Eye (tissue), 1 donor: ENCODE measurements at regions not wholly inside any gene's neighbourhood (a gene's known extent, or its start where the extent isn't known, plus 50 kb on each side); places are given as distances from the start of the nearest gene placed in this dataset.
A peak's percentile ranks its signal among the peaks of the same experiment; 100 is the strongest.

Experiments
- DNase-seq: peaks from one replicate; pipeline ENCODE4 v3.0.0-alpha.2; 2015

DNA sequence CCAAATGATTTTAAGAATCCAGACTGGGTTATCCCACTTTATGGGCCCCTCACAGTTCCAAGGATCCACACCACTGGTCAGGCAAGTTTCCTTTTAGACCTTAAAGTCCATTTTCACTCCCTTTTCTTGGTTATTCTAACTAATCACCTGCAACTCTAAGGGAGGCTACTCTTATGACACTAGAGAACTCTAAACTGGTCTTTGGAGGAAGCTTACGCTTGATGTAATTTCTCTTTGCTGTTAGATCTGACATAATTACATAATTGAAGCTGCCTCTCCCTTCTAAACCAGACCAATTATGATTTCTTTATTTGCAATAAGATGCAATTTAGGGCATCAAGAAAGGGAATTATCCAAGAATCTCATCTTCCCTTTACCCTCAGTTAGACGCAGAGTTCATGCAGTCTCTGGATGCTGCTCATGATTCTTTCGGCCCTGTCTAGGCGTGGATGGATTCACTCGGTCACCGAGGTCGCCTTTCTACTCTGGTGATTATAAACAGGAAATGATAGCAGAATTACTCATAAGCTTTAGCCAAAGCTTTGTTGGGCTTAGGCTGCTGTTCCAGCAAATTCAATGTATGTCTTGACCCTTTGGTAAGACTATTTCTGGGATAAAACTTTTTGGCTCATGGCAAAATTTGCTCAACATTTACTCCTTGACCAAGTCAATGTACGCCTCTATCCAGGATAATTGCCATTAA, 130.9 kb upstream of the PRNP start:
- DNase-seq = no peak

DNA sequence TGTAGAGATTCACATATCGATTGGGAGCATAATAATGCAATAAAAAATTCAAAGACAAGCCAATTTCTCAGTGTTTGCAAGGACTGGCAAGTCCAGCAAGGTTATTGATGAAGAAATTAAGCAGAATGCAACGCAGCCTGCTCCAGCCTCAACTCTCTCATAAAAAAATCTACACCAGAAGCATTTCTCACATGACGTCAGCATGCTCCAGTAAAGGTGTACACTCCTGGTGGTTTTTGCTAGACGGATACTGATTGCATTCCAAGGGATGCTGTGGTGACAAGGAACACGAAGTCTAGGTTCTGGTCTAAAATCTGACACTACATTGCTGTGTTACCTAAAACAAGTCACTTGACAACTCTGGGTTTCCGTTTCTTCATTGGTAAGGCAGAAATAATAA, 131.9 kb upstream of the PRNP start:
- DNase-seq = no peak

- DNase-seq = no peak
Observed at GRCh38 chr20:4552075-4552640, 134.1 kb upstream of the PRNP start.

GRCh38 chr20:4550740-4551139, 135.5 kb upstream of the PRNP start:
- no peak for DNase-seq

- DNase-seq = no peak
Observed at GRCh38 chr20:4549711-4550259, 136.5 kb upstream of the PRNP start.

GRCh38 chr20:4548552-4548951, 137.7 kb upstream of the PRNP start:
- no peak for DNase-seq

DNA sequence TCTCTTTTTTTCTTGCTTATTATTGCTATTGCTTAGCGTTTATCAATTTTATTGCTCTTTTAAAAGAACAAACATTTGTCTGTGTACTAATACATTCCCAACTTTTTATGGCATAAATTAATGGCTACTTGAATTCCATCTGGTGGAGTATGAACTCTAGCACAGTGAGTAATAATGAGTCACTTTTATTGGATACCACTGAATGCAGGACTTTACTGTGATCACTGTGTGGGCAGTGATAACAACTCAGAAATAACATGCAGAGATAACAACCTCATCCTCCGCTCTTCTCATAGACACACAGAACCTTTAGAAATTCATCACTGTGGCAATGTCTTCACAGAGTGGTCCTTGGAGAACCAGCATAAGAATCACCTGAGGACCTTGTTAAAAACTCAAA, 139.5 kb upstream of the PRNP start:
- DNase-seq = no peak

GRCh38 chr20:4546342-4546741, 139.9 kb upstream of the PRNP start:
- DNase-seq = no peak

DNA sequence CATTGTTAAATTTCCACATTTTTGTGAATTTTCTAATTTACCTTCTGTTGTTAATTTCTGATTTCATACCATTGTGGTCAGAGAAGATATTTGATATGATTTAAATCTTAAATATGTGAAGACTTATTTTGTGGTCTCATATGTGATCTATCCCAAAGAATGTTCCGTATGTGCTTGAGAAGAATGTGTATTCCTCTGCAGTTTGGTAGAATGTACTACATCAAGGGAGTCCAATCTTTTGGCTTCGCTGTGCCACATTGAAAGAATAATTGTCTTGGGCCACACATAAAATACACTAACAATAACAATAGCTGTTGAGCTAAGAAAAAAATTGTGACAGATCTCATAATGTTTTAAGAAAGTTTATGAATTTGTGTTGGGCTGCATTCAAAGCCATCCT, 140.7 kb upstream of the PRNP start:
- DNase-seq = no peak

DNA sequence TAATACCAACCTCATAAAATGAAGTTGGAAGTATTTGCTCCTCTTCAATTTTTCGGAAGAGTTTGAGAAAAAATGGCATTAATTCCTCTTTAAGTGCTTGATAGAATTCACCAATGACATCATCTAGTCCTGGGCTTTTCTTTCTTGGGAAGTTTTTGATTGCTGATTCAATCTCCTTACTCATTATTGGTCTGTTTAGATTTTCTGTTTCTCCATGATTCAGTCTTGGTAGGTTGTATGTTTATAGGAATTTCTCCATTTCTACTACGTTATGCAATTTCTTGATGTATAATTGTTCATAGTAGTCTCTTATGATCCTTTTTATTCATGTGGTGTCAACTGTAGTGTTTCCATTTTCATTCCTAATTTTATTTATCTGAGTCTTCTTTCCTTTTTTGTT, 141.5 kb upstream of the PRNP start:
- no peak for DNase-seq

- DNase-seq = no peak
Observed at GRCh38 chr20:4542270-4542669, 144.0 kb upstream of the PRNP start.

- no peak for DNase-seq
Observed at GRCh38 chr20:4534315-4534714, 151.9 kb upstream of the PRNP start.

DNA sequence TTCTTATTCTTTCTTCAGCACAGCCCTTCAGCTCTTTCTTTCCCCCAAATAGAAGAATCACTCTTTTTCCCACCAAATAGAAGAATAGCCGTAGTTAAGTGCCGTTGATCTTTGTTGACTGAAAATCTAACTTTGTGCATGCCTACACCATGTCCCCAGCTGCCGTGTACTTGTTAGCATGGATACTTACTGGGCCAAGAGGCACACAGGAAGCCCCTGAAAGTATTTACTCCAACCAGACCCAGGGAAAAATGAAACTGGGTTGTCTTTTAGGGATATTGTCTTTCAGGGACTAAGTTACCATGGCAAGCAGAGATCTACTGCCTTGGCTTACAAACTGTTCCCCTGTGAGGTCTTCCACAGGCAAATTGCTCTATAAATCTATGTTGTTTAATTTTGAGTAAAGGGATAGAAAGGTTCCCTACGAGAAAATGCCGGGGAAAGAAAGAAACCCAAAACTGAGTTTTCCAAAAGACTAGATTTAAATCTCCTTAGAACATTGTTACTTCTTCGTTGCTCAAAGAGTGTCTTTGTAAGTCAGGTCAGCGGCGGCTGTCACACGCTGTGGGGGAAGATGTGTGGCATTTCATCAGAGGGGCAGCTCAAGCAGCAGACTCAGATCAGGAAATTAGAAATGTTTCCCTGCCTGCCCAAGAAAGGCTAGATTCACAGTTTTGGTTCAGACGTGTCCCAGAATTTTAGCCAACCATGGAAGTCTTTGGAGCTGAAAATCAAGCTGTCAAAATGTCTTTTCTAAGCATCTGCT, 152.7 kb upstream of the PRNP start:
- no peak for DNase-seq

GRCh38 chr20:4532772-4533171, 153.5 kb upstream of the PRNP start:
- no peak for DNase-seq

- no peak for DNase-seq
Observed at GRCh38 chr20:4524792-4525191, 161.5 kb upstream of the PRNP start.

DNA sequence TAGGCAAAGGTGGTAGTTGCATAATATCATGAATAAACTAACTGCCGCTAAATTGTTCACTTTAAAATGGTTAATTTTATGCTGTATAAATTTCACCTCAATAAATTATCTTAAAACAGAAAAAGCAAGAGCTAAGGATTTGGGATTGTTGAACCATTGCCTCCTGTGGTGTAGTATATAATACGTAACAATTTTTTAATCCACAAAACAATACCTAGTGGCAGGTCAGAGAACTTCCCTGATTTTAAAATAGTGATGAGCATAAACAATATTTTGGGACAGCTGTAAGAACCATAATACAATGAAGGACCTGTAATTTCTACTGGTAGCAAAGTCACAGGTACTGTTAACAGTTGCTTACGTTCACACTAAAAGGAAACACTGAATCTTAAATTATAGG, 161.9 kb upstream of the PRNP start:
- DNase-seq = no peak

GRCh38 chr20:4522310-4522709, 163.9 kb upstream of the PRNP start:
- DNase-seq = no peak

DNA sequence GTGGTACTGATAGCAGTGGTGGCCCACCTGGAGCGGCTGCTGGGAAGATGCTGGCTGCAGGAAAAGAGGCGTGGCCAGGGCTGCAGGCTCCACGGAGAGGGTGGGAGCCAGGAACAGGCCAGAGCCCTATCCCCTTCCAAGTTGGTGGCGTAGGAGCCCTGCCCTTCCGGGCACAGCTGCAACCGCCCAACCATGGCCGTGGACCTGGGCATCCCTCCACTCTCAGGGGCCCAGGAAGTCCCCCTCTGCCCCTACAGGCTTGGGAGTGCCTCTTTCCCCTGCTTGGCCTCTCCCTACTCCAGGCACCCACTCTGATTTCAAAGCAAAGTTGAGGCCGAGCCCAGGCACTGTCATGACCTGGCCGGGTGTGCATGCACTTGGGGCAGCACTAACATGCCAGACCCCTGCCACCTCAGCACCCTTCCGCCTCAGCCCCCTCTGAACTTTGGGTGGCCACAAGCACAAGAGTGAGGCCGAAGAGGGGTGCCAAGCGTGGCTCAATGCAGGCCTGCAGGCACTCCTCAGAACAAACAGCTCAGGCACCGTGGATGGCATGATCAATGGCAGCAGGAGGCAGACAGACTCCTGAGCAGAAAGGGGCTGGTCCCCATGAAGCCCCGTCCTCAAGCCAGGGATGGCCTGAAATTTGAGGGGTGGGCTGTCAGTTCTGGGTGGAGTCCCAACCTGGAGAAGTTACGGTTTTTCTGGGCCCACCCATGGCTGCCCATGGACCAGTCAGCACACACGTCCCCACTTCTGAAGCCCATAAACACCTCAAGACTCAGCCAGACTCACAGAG, 164.9 kb upstream of the PRNP start:
- DNase-seq = no peak

GRCh38 chr20:4519534-4519933, 166.7 kb upstream of the PRNP start:
- DNase-seq = no peak

- no peak for DNase-seq
Observed at GRCh38 chr20:4516876-4517275, 169.4 kb upstream of the PRNP start.

GRCh38 chr20:4513720-4514119, 172.5 kb upstream of the PRNP start:
- DNase-seq = no peak

DNA sequence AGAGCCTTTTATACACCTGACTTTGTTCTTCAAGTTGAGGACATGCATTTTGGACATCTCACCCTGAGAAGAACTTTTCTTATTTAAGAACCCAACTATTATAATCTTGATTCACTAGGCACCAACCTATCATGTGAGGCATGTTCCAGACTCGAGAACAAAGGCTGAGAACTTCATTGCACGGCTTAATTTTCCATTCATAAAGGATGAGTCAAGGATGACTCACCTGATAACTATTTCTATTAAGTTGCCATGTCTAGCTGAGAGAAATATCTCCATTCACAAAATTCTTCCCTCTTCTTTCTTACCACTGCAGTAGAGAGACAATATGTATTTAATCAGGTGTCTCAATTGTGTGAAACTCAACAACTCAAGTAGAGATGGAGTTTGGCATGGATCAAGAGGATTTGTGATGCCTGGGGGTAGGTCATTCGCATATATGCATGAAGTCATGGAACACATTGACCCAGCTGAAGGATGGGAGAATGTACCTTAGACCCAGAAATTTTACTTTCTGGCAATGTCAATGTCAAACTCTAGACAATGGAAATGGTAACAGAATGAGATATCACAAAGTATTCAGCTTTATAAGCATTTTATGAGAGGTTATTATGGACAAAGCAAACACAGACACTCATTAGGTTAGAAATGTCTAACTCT, 173.2 kb upstream of the PRNP start:
- peak; percentile 7 for DNase-seq

DNA sequence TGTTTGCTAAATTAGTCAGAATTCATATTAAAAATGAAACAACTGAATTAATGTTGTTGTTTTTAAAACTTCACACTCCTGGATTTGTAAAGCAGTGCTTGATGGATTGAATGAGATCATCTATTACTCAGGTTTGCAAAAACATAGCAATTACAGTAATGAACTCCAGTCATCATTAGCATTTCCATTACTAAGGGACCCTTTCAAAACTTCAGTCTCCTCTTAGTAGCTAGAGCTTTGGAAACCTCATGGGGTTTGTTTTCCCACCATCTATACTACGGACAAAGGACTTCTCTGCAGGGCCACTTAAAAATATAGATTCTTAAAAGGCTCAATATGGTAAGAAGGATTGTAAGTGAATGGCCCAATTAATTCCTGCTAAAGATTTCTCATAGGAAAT, 174.5 kb upstream of the PRNP start:
- DNase-seq = no peak
